ENCODE measurements at regions not wholly inside any gene's neighbourhood (a gene's known extent, or its start where the extent isn't known, plus 50 kb on each side); places are given as distances from the start of the nearest gene placed in this dataset.
A peak's percentile ranks its signal among the peaks of the same experiment; 100 is the strongest.

GRCh38 chr11:10628508-10629236 lies 60.2 kb upstream of the LYVE1 start:
- TF ChIP-seq CTCF (IDR thresholded peaks at IDR 0.05) = no peak
- no peaks in the 10 kb centered on the region for H3K36me3 ChIP-seq
- H3K9me3 ChIP-seq = no peaks in the 10 kb centered on the region
- peak; percentile 49 for DNase-seq
- no peak for ATAC-seq
- intact Hi-C loops (cut with DNase I) = no loop called here
- no peak overlapping the region for H3K4me3 ChIP-seq
- no peak overlapping the region for H3K27ac ChIP-seq
- H3K4me1 ChIP-seq = peaks cover 15% of the 10 kb centered on the region
- H3K27me3 ChIP-seq = no peaks in the 10 kb centered on the region

DNA sequence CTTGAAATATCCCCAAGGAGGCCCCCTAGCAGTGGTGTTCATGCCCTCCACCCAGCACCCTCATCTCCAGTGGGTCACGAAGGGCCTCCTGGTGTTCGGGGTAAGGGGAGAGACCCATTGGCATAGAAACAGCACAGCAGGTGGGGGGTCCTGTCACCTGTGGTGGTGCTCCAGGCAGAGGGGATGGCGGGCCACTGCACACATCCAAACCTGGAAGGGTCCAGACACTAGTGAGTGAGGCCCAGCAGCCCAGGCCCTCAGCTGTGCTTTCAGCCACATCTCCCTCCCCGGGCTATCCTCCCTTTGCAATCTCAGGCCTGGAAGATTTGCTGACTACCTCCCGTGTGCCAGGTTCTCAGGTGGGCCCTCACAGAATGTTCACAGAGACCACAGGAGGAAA lies 59.4 kb upstream of the LYVE1 start:
- Histone ChIP-seq H3K4me1 (peaks cover 16% of the 10 kb centered on the region), H3K4me3 (no peak overlapping the region), H3K9me3 (no peaks in the 10 kb centered on the region), H3K36me3 (no peaks in the 10 kb centered on the region), H3K27me3 (no peaks in the 10 kb centered on the region), H3K27ac (no peak overlapping the region)
- DNase-seq (peak; percentile 40), ATAC-seq (no peak)
- TF ChIP-seq CTCF (IDR thresholded peaks at IDR 0.05) = no peak
- intact Hi-C loops (cut with DNase I) = no loop called here

DNA sequence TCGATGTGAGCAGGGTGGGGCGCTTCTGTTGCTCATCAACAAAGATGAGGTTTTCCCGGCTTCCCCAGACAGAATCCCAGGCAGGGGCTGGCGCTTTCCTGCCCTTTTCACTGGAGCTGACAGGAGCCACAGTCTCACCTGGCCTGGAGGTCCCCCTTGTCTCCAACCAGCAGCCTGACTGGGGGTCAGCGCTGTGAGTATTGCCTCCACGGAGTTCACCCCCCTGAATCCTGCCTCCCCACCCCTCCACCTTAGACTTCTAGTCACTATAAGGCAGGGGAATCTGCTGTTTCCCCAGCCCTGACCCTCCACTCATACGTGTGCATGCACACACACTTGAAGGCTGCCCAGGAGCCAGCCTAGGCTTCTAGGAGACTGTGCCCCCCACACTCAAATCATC lies 58.8 kb upstream of the LYVE1 start:
- TF ChIP-seq CTCF (IDR thresholded peaks at IDR 0.05) = no peak
- Histone ChIP-seq H3K9me3 (no peaks in the 10 kb centered on the region), H3K36me3 (no peaks in the 10 kb centered on the region), H3K27ac (no peak overlapping the region), H3K4me1 (peaks cover 16% of the 10 kb centered on the region), H3K4me3 (no peak overlapping the region), H3K27me3 (no peaks in the 10 kb centered on the region)
- intact Hi-C loops (cut with DNase I) = no loop called here
- DNase-seq = no peak
- ATAC-seq = no peak

- Histone ChIP-seq H3K27ac (peak overlapping the region; percentile 24), H3K27me3 (no peaks in the 10 kb centered on the region), H3K36me3 (no peaks in the 10 kb centered on the region), H3K9me3 (no peaks in the 10 kb centered on the region), H3K4me1 (peaks cover 11% of the 10 kb centered on the region), H3K4me3 (no peak overlapping the region)
- DNase-seq (no peak), ATAC-seq (no peak)
- no peak for TF ChIP-seq CTCF (IDR thresholded peaks at IDR 0.05)
- intact Hi-C loops (cut with DNase I) = no loop called here
Measured at GRCh38 chr11:10625982-10626311, 57.5 kb upstream of the LYVE1 start.

DNA sequence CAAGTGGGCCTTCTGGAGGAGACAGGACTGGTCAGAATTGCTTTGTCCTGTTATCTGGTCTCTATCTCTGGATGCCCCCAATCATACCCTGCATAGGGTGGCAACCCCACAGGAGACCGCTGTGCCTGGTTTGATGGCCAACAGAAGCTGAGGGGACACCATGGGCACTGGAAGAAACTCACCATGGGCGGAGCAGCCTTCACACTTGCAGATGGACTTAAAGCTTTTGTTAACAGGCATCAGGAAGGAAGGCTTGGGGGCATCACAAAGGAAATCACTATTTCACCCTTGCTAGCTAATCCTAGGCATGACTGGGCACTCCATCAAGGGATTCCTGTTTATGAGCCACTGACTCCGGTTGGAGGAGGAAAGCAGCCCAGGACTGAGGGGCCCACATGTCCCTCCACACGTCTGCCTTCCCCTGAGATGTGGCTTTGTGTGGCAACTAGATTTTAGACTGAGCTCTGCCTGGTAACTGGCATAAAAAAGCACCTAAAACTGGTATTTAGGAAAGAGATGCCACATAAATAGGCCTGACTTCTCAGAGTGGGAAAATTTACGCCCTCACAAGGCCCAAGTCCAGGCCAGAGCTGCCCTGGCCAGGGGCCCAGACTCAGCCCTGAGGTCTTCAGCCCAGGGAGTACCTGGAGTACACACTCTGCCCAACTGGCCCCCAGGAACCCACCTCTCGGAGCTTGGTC lies 57.0 kb upstream of the LYVE1 start:
- peaks cover 11% of the 10 kb centered on the region for H3K4me1 ChIP-seq
- H3K27ac ChIP-seq = peak overlapping the region; percentile 63
- no peak for TF ChIP-seq CTCF (IDR thresholded peaks at IDR 0.05)
- intact Hi-C loops (cut with DNase I) = no loop called here
- H3K4me3 ChIP-seq = no peak overlapping the region
- no peak for ATAC-seq
- H3K9me3 ChIP-seq = no peaks in the 10 kb centered on the region
- H3K27me3 ChIP-seq = no peaks in the 10 kb centered on the region
- H3K36me3 ChIP-seq = no peaks in the 10 kb centered on the region
- no peak for DNase-seq

Measured in upper lobe of right lung (tissue), 1 donor.